Esophagus muscularis mucosa (tissue), 4 donors: ENCODE measurements at regions not wholly inside any gene's neighbourhood (a gene's known extent, or its start where the extent isn't known, plus 50 kb on each side); places are given as distances from the start of the nearest gene placed in this dataset.

Source experiments
- DNase-seq: peaks from one replicate; pipeline ENCODE4 v3.0.0-alpha.2; 2017; ENCODE audit errors: extremely low spot score
- H3K27ac ChIP-seq, 4 donors: fragments of 200-600 bp; sonication (generic); replicated peaks in 1 of 4; 1 replicate in 3 of 4; 2 replicates in 1 of 4; pipeline ENCODE4 v1.5.1; 2016 to 2019; ENCODE audit warnings: mild to moderate bottlenecking in 1 of 4
- H3K27me3 ChIP-seq, 4 donors: fragments of 200-600 bp; sonication (generic); one replicate each; pipeline versions ENCODE4 v1.5.1 to v1.6.0; 2016 to 2019
- H3K36me3 ChIP-seq, 4 donors: fragments of 200-600 bp; sonication (generic); one replicate each; pipeline ENCODE4 v1.5.1; 2016 to 2019
- H3K4me1 ChIP-seq, 4 donors: fragments of 200-600 bp; sonication (generic); one replicate each; pipeline ENCODE4 v1.5.1; 2016 to 2019
- H3K4me3 ChIP-seq, 4 donors: fragments of 200-600 bp; sonication (generic); 1 replicate in 2 of 4; 2 replicates in 2 of 4; pipeline ENCODE4 v1.5.1; 2016 to 2019; ENCODE audit warnings: mild to moderate bottlenecking in 4 of 4, moderate library complexity in 1 of 4
- H3K9me3 ChIP-seq, 4 donors: fragments of 200-600 bp; sonication (generic); 1 replicate in 3 of 4; 2 replicates in 1 of 4; pipeline ENCODE4 v1.5.1; 2016 to 2019
- CTCF ChIP-seq, 3 experiments: fragments of 200-600 bp in 2 of 3; fragments of 450-650 bp in 1 of 3; sonication (generic) in 2 of 3; IDR thresholded peaks; one replicate each; pipeline ENCODE4 v1.5.1; 2017 to 2019; ENCODE audit warnings: antibody characterized with exemption in 3 of 3, mild to moderate bottlenecking in 2 of 3, moderate library complexity in 1 of 3
- EP300 ChIP-seq: sonication (generic); formaldehyde crosslinking; IDR thresholded peaks from one replicate; pipeline ENCODE4 v1.6.1; 2017; ENCODE audit warnings: antibody characterized with exemption
- POLR2A ChIP-seq: fragments of 450-650 bp; IDR thresholded peaks from one replicate; pipeline ENCODE4 v1.6.1; 2017; ENCODE audit warnings: antibody characterized with exemption, moderate library complexity, mild to moderate bottlenecking, low read depth
- POLR2AphosphoS5 ChIP-seq, 2 donors: sonication (generic); formaldehyde crosslinking; IDR thresholded peaks; one replicate each; pipeline ENCODE4 v1.6.1; 2017; ENCODE audit warnings: antibody characterized with exemption in 2 of 2
- WGBS: methylation state at CpG from one replicate; pipeline ENCODE4 v1.1.5; 2018; 5-methylcytosine and 5-hydroxymethylcytosine counted together
- intact Hi-C: fragments of 100-400 bp; cut with DNase I; formaldehyde crosslinking; loops from one replicate; pipeline ENCODE4 v1.15.1; 2023

GRCh38 chr15:94164202-94164807, 67.1 kb upstream of the MCTP2 start:
- H3K4me1 ChIP-seq = no peaks in the 10 kb centered on the region
- no peak overlapping the region for H3K27ac ChIP-seq
- H3K36me3 ChIP-seq = no peaks in the 10 kb centered on the region
- no peaks in the 10 kb centered on the region for H3K27me3 ChIP-seq
- H3K9me3 ChIP-seq = no peaks in the 10 kb centered on the region
- TF ChIP-seq CTCF (IDR thresholded peaks at IDR 0.05) (peak; percentile 70 to 77 (median 75)), POLR2AphosphoS5 (IDR thresholded peaks at IDR 0.05) (no peak)
- intact Hi-C loops = loop anchor here (1.0 kb wide), 1 partner anchor 158 kb away; no protein-coding TSS in a partner anchor
- DNase-seq = no peak
- WGBS = 53% methylated on average over 10 of the region's 10 CpGs
- H3K4me3 ChIP-seq = no peak overlapping the region

GRCh38 chr15:94162939-94163338, 68.4 kb upstream of the MCTP2 start:
- H3K4me1 ChIP-seq = no peaks in the 10 kb centered on the region
- no peaks in the 10 kb centered on the region for H3K9me3 ChIP-seq
- no peak for TF ChIP-seq CTCF (IDR thresholded peaks at IDR 0.05)
- TF ChIP-seq EP300 = no peak
- no peak for TF ChIP-seq POLR2A
- no peak for TF ChIP-seq POLR2AphosphoS5 (IDR thresholded peaks at IDR 0.05)
- H3K27ac ChIP-seq = no peak overlapping the region
- no peak for DNase-seq
- 89% methylated on average over 5 of the region's 5 CpGs for WGBS
- intact Hi-C loops = no loop called here
- no peaks in the 10 kb centered on the region for H3K36me3 ChIP-seq
- no peaks in the 10 kb centered on the region for H3K27me3 ChIP-seq
- no peak overlapping the region for H3K4me3 ChIP-seq

- WGBS = 85% methylated on average over 3 of the region's 3 CpGs
- no peak for DNase-seq
- no peak overlapping the region for H3K4me3 ChIP-seq
- H3K27ac ChIP-seq = no peak overlapping the region
- TF ChIP-seq POLR2AphosphoS5 (IDR thresholded peaks at IDR 0.05) (no peak), POLR2A (no peak), EP300 (no peak), CTCF (IDR thresholded peaks at IDR 0.05) (no peak)
- H3K36me3 ChIP-seq = no peaks in the 10 kb centered on the region
- no peaks in the 10 kb centered on the region for H3K4me1 ChIP-seq
- no peaks in the 10 kb centered on the region for H3K9me3 ChIP-seq
- no peaks in the 10 kb centered on the region for H3K27me3 ChIP-seq
- intact Hi-C loops = no loop called here
Measured at GRCh38 chr15:94154255-94154654, 77.1 kb upstream of the MCTP2 start.

DNA sequence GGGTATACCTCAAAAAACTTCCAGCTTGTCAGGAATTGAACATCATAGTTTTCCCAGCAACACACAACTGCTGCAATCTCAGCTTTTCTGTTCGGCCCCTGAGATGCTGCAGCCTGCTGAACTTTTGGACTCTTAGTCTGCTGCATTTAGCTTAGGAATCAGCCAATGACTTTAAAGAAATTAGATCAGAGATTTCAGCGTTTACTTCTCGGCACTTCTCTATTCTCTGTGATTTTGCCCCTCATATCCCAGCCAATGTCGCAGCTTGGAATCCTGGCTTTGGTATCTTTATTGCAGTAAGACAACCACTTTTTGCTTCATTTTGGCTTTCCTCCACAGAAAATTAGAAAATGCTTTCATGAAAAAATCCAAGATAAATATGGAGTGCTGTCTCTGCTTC, 86.3 kb upstream of the MCTP2 start:
- WGBS = 53% methylated on average over 4 of the region's 4 CpGs
- H3K4me3 ChIP-seq = no peak overlapping the region
- no peaks in the 10 kb centered on the region for H3K27me3 ChIP-seq
- DNase-seq = no peak
- no peak overlapping the region for H3K27ac ChIP-seq
- intact Hi-C loops = no loop called here
- no peaks in the 10 kb centered on the region for H3K4me1 ChIP-seq
- H3K9me3 ChIP-seq = no peaks in the 10 kb centered on the region
- no peaks in the 10 kb centered on the region for H3K36me3 ChIP-seq
- TF ChIP-seq POLR2A (no peak), EP300 (no peak)

DNA sequence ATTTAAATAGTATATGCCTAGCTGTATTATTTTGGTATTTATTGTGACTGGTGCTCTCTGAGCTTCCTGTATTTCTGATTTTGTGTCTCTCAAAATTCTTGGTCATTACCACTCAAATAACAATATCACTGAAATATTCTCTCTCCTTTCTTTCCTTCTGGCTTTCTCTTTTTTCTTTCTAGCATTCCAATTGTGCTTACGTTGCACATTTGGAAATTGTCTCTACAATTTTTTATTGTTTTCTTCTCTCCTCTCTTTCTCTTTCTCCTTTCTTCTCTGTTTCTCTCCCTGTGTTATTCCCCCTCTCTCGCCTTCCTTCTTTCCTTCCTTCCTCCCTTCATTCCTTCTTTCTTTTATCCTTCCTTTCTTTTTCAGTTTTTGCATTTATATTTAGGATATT, 89.6 kb upstream of the MCTP2 start:
- Histone ChIP-seq H3K27ac (no peak overlapping the region), H3K4me3 (no peak overlapping the region), H3K9me3 (no peaks in the 10 kb centered on the region), H3K27me3 (no peaks in the 10 kb centered on the region), H3K4me1 (no peaks in the 10 kb centered on the region), H3K36me3 (no peaks in the 10 kb centered on the region)
- no peak for DNase-seq
- WGBS = 91% methylated on average over 2 of the region's 2 CpGs
- TF ChIP-seq POLR2AphosphoS5 (IDR thresholded peaks at IDR 0.05) (no peak), POLR2A (no peak), EP300 (no peak), CTCF (IDR thresholded peaks at IDR 0.05) (no peak)
- intact Hi-C loops = no loop called here
